Keratinocyte (primary cell): ENCODE measurements at regions not wholly inside any gene's neighbourhood (a gene's known extent, or its start where the extent isn't known, plus 50 kb on each side); places are given as distances from the start of the nearest gene placed in this dataset.

ENCODE experiments used
- DNase-seq: peaks from one replicate; pipeline ENCODE4 v3.0.0-alpha.2; 2011; ENCODE audit warnings: low read depth, missing footprints, low spot score
- FAIRE-seq: peaks from 2 replicates; lab custom pipeline; 2011; peaks lifted over from hg19 to GRCh38; lab: Jason Lieb, UNC
- H2AFZ ChIP-seq: 2 replicates; pipeline ENCODE4 v1.6.0; 2012; ENCODE audit warnings: low read length, control low read depth, inconsistent platforms; ENCODE audit not compliant: control insufficient read depth
- H3K27ac ChIP-seq: 2 replicates; pipeline ENCODE4 v1.5.1; 2011; ENCODE audit warnings: low read length; ENCODE audit not compliant: control insufficient read depth, insufficient read depth
- H3K27me3 ChIP-seq: 3 replicates; pipeline ENCODE4 v1.6.0; 2011; ENCODE audit warnings: low read length; ENCODE audit not compliant: control insufficient read depth, insufficient read depth; ENCODE audit errors: extremely low read depth
- H3K36me3 ChIP-seq, 2 experiments: 2 replicates in 1 of 2; 3 replicates in 1 of 2; pipeline ENCODE4 v1.5.1; 2011; ENCODE audit warnings: low read length in 2 of 2, mild to moderate bottlenecking in 1 of 2; ENCODE audit not compliant: control insufficient read depth in 2 of 2, insufficient read depth in 2 of 2; ENCODE audit errors: extremely low read depth in 1 of 2
- H3K4me1 ChIP-seq: 3 replicates; pipeline ENCODE4 v1.5.1; 2011; ENCODE audit warnings: low read length; ENCODE audit not compliant: control insufficient read depth, insufficient read depth; ENCODE audit errors: extremely low read depth
- H3K4me2 ChIP-seq: 3 replicates; pipeline ENCODE4 v1.6.0; 2011; ENCODE audit warnings: low read depth, low read length; ENCODE audit not compliant: control insufficient read depth, insufficient read depth; ENCODE audit errors: extremely low read depth
- H3K4me3 ChIP-seq, 3 experiments: fragments of 200-600 bp in 1 of 3; sonication (generic) in 1 of 3; 2 replicates in 2 of 3; 3 replicates in 1 of 3; pipeline ENCODE4 v1.5.1; 2011 to 2016; ENCODE audit warnings: low read length in 3 of 3, mild to moderate bottlenecking in 3 of 3, control low read depth in 2 of 3, inconsistent platforms in 1 of 3, low read depth in 1 of 3, mixed read lengths in 1 of 3, mixed run types in 1 of 3, moderate library complexity in 1 of 3; ENCODE audit not compliant: control insufficient read depth in 2 of 3, insufficient read depth in 2 of 3; ENCODE audit errors: extremely low read depth in 1 of 3
- H3K79me2 ChIP-seq: 2 replicates; pipeline ENCODE4 v1.6.0; 2012; ENCODE audit warnings: low read length; ENCODE audit not compliant: control insufficient read depth, insufficient read depth
- H3K9ac ChIP-seq: 3 replicates; pipeline ENCODE4 v1.6.0; 2011; ENCODE audit warnings: low read length; ENCODE audit not compliant: control insufficient read depth, insufficient read depth; ENCODE audit errors: extremely low read depth
- H3K9me1 ChIP-seq: 3 replicates; pipeline ENCODE4 v1.6.0; 2011; ENCODE audit warnings: low read length; ENCODE audit not compliant: control insufficient read depth, insufficient read depth; ENCODE audit errors: extremely low read depth
- H3K9me3 ChIP-seq: 2 replicates; pipeline ENCODE4 v1.5.1; 2012; ENCODE audit warnings: low read depth, low read length; ENCODE audit not compliant: control insufficient read depth
- H4K20me1 ChIP-seq: 3 replicates; pipeline ENCODE4 v1.6.0; 2011; ENCODE audit warnings: low read length; ENCODE audit not compliant: control insufficient read depth, insufficient read depth; ENCODE audit errors: extremely low read depth
- EZH2 ChIP-seq: IDR thresholded peaks from one replicate; pipeline ENCODE4 v1.6.1; 2012; ENCODE audit warnings: inconsistent platforms, mild to moderate bottlenecking, low read length, moderate library complexity
- dilution Hi-C: fragments of 300-500 bp; cut with MboI; formaldehyde crosslinking; loops from one replicate; pipeline ENCODE4 v1.7.0; 2020; ENCODE audit warnings: low sequenced_read_pairs; ENCODE audit not compliant: extremely low pct_ligation_motif_present
- TF ChIP-seq, protein P1 (sequence below), 3 experiments: IDR thresholded peaks in 1 of 3; conservative IDR thresholded peaks in 1 of 3; optimal IDR thresholded peaks in 1 of 3; 2 replicates in 2 of 3; 3 replicates in 1 of 3; pipeline versions ENCODE3 to v1.5.1; 2011; ENCODE audit warnings: low read length in 3 of 3, mild to moderate bottlenecking in 3 of 3, moderate library complexity in 2 of 3, control low read depth in 1 of 3, inconsistent platforms in 1 of 3; ENCODE audit not compliant: insufficient read depth in 2 of 3; ENCODE audit errors: extremely low read depth in 1 of 3

DNA sequence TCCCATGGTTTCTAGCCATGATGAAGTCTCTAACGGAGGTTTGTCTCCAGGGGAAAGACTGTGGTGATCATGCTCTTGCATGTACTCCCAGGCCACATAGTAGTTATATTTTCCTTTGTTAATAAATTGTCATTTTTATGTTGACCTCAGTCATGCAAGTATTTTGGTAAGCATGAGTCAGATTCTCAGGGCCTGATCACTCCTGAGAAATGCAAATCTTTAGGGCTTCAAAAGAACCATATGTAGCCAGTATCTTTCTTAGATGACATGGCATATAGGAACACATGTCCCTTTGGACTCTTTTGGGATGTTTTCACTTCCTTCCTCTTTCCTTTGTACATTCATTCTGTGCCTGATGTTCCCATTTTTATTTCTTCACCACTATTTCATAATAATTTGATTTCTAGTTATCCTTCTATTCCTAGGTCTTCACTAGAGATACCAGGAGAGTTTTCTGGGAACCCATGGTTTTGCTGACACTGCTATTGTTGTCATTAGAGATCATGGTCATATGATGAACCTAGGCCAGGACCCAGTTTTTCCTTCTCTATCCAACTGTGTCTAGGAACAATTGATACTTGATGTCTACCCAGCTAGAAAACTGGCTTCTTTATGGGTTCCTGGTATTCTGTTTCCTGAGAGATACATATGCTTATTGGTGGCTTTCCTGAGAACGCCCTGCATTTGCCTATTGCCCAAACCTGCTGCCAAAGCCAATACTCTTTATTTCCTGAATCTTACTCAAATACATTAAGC lies 248.1 kb upstream of the NREP start:
- TF ChIP-seq, protein P1, sequence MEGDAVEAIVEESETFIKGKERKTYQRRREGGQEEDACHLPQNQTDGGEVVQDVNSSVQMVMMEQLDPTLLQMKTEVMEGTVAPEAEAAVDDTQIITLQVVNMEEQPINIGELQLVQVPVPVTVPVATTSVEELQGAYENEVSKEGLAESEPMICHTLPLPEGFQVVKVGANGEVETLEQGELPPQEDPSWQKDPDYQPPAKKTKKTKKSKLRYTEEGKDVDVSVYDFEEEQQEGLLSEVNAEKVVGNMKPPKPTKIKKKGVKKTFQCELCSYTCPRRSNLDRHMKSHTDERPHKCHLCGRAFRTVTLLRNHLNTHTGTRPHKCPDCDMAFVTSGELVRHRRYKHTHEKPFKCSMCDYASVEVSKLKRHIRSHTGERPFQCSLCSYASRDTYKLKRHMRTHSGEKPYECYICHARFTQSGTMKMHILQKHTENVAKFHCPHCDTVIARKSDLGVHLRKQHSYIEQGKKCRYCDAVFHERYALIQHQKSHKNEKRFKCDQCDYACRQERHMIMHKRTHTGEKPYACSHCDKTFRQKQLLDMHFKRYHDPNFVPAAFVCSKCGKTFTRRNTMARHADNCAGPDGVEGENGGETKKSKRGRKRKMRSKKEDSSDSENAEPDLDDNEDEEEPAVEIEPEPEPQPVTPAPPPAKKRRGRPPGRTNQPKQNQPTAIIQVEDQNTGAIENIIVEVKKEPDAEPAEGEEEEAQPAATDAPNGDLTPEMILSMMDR (optimal IDR thresholded peaks at IDR 0.05 in 1 of 3, IDR thresholded peaks at IDR 0.05 in 1 of 3, conservative IDR thresholded peaks at IDR 0.05 in 1 of 3; ENCODE audit: extremely low read depth in 1 of 3, insufficient read depth in 2 of 3, low read length in 3 of 3) = no peak
- no peak for TF ChIP-seq EZH2
- peak; percentile 45 for DNase-seq
- H3K4me2 ChIP-seq = peak overlapping the region; percentile 12
- dilution Hi-C loops = no loop called here
- peaks cover 20% of the 10 kb centered on the region for H3K4me1 ChIP-seq
- H3K27ac ChIP-seq = no peak overlapping the region
- peak; percentile 17 for FAIRE-seq
- no peak overlapping the region for H3K9ac ChIP-seq
- no peaks in the 10 kb centered on the region for H3K9me3 ChIP-seq
- no peak overlapping the region for H2AFZ ChIP-seq
- H3K36me3 ChIP-seq = no peaks in the 10 kb centered on the region
- H3K27me3 ChIP-seq = no peaks in the 10 kb centered on the region
- H3K9me1 ChIP-seq = no peaks in the 10 kb centered on the region
- no peaks in the 10 kb centered on the region for H3K79me2 ChIP-seq
- no peak overlapping the region for H3K4me3 ChIP-seq
- no peaks in the 10 kb centered on the region for H4K20me1 ChIP-seq

DNA sequence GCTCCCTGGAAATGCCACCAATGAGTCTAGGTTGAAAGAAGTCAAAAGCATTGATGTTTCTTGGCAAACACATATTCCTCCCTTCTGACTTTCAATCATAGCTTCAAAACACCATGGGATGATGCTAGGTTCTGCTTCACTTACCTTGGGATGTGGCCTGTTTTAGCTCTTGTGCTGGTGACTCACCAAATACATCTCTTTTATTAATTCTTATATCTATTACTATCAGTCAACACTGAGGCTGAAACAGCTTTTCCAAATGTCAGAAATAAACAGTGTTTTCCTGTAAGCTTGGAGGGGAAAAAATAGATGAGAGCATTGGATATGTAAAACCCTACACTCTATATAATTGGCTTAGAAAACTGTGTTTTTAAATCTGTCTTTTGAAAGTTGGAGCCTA lies 245.4 kb upstream of the NREP start:
- Histone ChIP-seq H4K20me1 (no peaks in the 10 kb centered on the region), H3K4me2 (no peak overlapping the region), H3K27me3 (no peaks in the 10 kb centered on the region), H3K4me3 (no peak overlapping the region), H3K9me1 (no peaks in the 10 kb centered on the region), H3K4me1 (peaks cover 41% of the 10 kb centered on the region), H3K9me3 (no peaks in the 10 kb centered on the region), H3K9ac (no peak overlapping the region), H3K36me3 (no peaks in the 10 kb centered on the region), H3K79me2 (no peaks in the 10 kb centered on the region), H3K27ac (no peak overlapping the region), H2AFZ (no peak overlapping the region)
- dilution Hi-C loops = no loop called here
- FAIRE-seq (no peak), DNase-seq (no peak)
- TF ChIP-seq EZH2 = no peak
- TF ChIP-seq, protein P1 (optimal IDR thresholded peaks at IDR 0.05 in 1 of 3, IDR thresholded peaks at IDR 0.05 in 1 of 3, conservative IDR thresholded peaks at IDR 0.05 in 1 of 3; ENCODE audit: extremely low read depth in 1 of 3, insufficient read depth in 2 of 3, low read length in 3 of 3) = no peak
